A549 (cell line): ENCODE measurements at regions not wholly inside any gene's neighbourhood (a gene's known extent, or its start where the extent isn't known, plus 50 kb on each side); places are given as distances from the start of the nearest gene placed in this dataset.
A peak's percentile ranks its signal among the peaks of the same experiment; 100 is the strongest.

Experiments
- ATAC-seq, 2 experiments: fragments of 200-7000 bp in 1 of 2; fragments of >200 bp in 1 of 2; cut with Nextera tagmentation in 1 of 2; cut with Tn5 transposase in 1 of 2; 3 replicates each; pipeline versions ENCODE4 v1.8.0 to v1.9.1; 2018 to 2020; ENCODE audit warnings: mild to moderate bottlenecking in 1 of 2, moderate library complexity in 1 of 2
- CTCF ChIA-PET: fragments of 300-600 bp; sonication (Branson Sonifier 250); formaldehyde crosslinking; extraction: SDS; loops from one replicate; lab custom pipeline; 2021; ENCODE audit warnings: antibody characterized with exemption, inconsistent platforms; lab: Yijun Ruan, JAX
- POLR2A ChIA-PET: fragments of 350-600 bp; formaldehyde crosslinking; extraction: SDS; loops from one replicate; lab custom pipeline; 2021; ENCODE audit warnings: antibody characterized with exemption, inconsistent platforms; lab: Yijun Ruan, JAX
- DNase-seq, 2 experiments: peaks; one replicate each; pipeline versions ENCODE4 v3.0.0 to v3.0.0-alpha.2; 2011 to 2016; ENCODE audit warnings: low read depth in 1 of 2, low spot score in 1 of 2
- FAIRE-seq: peaks from 2 replicates; lab custom pipeline; 2011; peaks lifted over from hg19 to GRCh38; lab: Jason Lieb, UNC
- H3K27ac ChIP-seq, 2 experiments: fragments of >200 bp; sonication (Bioruptor Twin); formaldehyde crosslinking; 3 replicates each; pipeline ENCODE4 v1.5.1; 2016 to 2017
- H3K4me1 ChIP-seq: fragments of >200 bp; sonication (Bioruptor Twin); formaldehyde crosslinking; 3 replicates; pipeline ENCODE4 v1.6.1; 2016
- H3K4me2 ChIP-seq: fragments of >200 bp; sonication (Bioruptor Twin); formaldehyde crosslinking; 3 replicates; pipeline ENCODE4 v1.6.1; 2016
- H3K4me3 ChIP-seq: fragments of >200 bp; sonication (Bioruptor Twin); formaldehyde crosslinking; 3 replicates; pipeline ENCODE4 v1.5.1; 2016
- H3K9me3 ChIP-seq: fragments of >200 bp; sonication (Bioruptor Twin); formaldehyde crosslinking; 3 replicates; pipeline ENCODE4 v1.6.1; 2016
- CBX2 ChIP-seq: fragments of 200-600 bp; sonication (generic); IDR thresholded peaks from 2 replicates; pipeline ENCODE4 v1.6.1; 2016; ENCODE audit warnings: low read depth, mild to moderate bottlenecking, borderline replicate concordance
- CBX8 ChIP-seq: fragments of 200-600 bp; sonication (generic); IDR thresholded peaks from 2 replicates; pipeline ENCODE4 v1.6.1; 2016
- CEBPB ChIP-seq, 2 experiments: fragments of >200 bp in 1 of 2; sonication (Bioruptor Twin) in 1 of 2; formaldehyde crosslinking in 1 of 2; IDR thresholded peaks; 2 replicates each; pipeline ENCODE4 v1.6.1; 2012 to 2016
- CTCF ChIP-seq: fragments of >200 bp; sonication (Bioruptor Twin); formaldehyde crosslinking; IDR thresholded peaks from 3 replicates; pipeline ENCODE4 v1.5.1; 2016
- EHMT2 ChIP-seq: fragments of 200-600 bp; sonication (generic); IDR thresholded peaks from 2 replicates; pipeline ENCODE4 v1.6.1; 2016; ENCODE audit warnings: antibody characterized with exemption, low read depth, mild to moderate bottlenecking, moderate library complexity
- EP300 ChIP-seq, 2 experiments: fragments of >200 bp; sonication (Bioruptor Twin); formaldehyde crosslinking; IDR thresholded peaks; 2 replicates in 1 of 2; 3 replicates in 1 of 2; pipeline ENCODE4 v1.6.1; 2016 to 2017
- FOSB ChIP-seq: fragments of 250-450 bp; sonication (Bioruptor Pico); IDR thresholded peaks from 2 replicates; pipeline ENCODE4 v1.5.0; 2020; ENCODE audit warnings: mild to moderate bottlenecking, moderate library complexity
- GATA3 ChIP-seq: IDR thresholded peaks from 2 replicates; pipeline ENCODE4 v1.6.1; 2012; ENCODE audit warnings: borderline replicate concordance
- HDAC2 ChIP-seq: fragments of 200-600 bp; sonication (generic); IDR thresholded peaks from 2 replicates; pipeline ENCODE4 v1.6.1; 2016
- HES2 ChIP-seq: fragments of >200 bp; sonication (Bioruptor Twin); formaldehyde crosslinking; IDR thresholded peaks from 2 replicates; pipeline ENCODE4 v1.6.1; 2016
- HOXB13 ChIP-seq: fragments of 250-450 bp; sonication (Bioruptor Pico); IDR thresholded peaks from 2 replicates; pipeline ENCODE4 v1.5.0; 2020; ENCODE audit warnings: low read depth, mild to moderate bottlenecking, moderate library complexity
- JUN ChIP-seq, 2 experiments: fragments of >200 bp; sonication (Bioruptor Twin); formaldehyde crosslinking; IDR thresholded peaks; 2 replicates in 1 of 2; 3 replicates in 1 of 2; pipeline ENCODE4 v1.6.1; 2016 to 2017
- MAFK ChIP-seq: fragments of 450-650 bp; IDR thresholded peaks from 2 replicates; pipeline ENCODE4 v1.6.1; 2014; ENCODE audit not compliant: partially characterized antibody
- MAX ChIP-seq: IDR thresholded peaks from 2 replicates; pipeline ENCODE4 v1.6.1; 2012
- MYC ChIP-seq: IDR thresholded peaks from 2 replicates; pipeline ENCODE4 v1.6.1; 2012; ENCODE audit warnings: mild to moderate bottlenecking, inconsistent platforms, low read length, improper control_type of control experiment, borderline replicate concordance
- NFE2L2 ChIP-seq: fragments of 150-350 bp; conservative IDR thresholded peaks from 2 replicates; pipeline ENCODE4 v1.6.1; 2014; ENCODE audit warnings: low read length
- NPAS2 ChIP-seq: fragments of 250-450 bp; sonication (Bioruptor Pico); IDR thresholded peaks from 2 replicates; pipeline ENCODE4 v1.8.0; 2022; ENCODE audit warnings: mild to moderate bottlenecking, moderate library complexity, borderline replicate concordance
- NR3C1 ChIP-seq: fragments of >200 bp; sonication (Bioruptor Twin); formaldehyde crosslinking; IDR thresholded peaks from 3 replicates; pipeline ENCODE4 v1.6.1; 2017
- PHF8 ChIP-seq: fragments of 200-600 bp; sonication (generic); IDR thresholded peaks from 2 replicates; pipeline ENCODE4 v1.6.1; 2016; ENCODE audit warnings: low read depth, mild to moderate bottlenecking, antibody characterized with exemption, moderate library complexity, borderline replicate concordance
- POLR2AphosphoS2 ChIP-seq: conservative IDR thresholded peaks from 2 replicates; pipeline ENCODE4 v1.6.1; 2012; ENCODE audit warnings: low read length, improper control_type of control experiment, inconsistent platforms
- RAD21 ChIP-seq, 2 experiments: fragments of >200 bp in 1 of 2; sonication (Bioruptor Twin) in 1 of 2; formaldehyde crosslinking in 1 of 2; IDR thresholded peaks in 1 of 2; conservative IDR thresholded peaks in 1 of 2; 2 replicates in 1 of 2; 3 replicates in 1 of 2; pipeline ENCODE4 v1.6.1; 2012 to 2018; ENCODE audit warnings: inconsistent platforms in 1 of 2
- RARB ChIP-seq: fragments of 250-450 bp; sonication (Bioruptor Pico); IDR thresholded peaks from 2 replicates; pipeline ENCODE4 v1.8.0; 2021; ENCODE audit warnings: mild to moderate bottlenecking, moderate library complexity
- RCOR1 ChIP-seq: fragments of 150-350 bp; IDR thresholded peaks from 2 replicates; pipeline ENCODE4 v1.6.1; 2014; ENCODE audit warnings: antibody characterized with exemption, low read length, low read depth
- TFCP2L1 ChIP-seq: fragments of 250-450 bp; sonication (Bioruptor Pico); IDR thresholded peaks from 2 replicates; pipeline ENCODE4 v1.5.0; 2021; ENCODE audit warnings: mild to moderate bottlenecking
- ZC3H11A ChIP-seq: fragments of 450-650 bp; IDR thresholded peaks from 2 replicates; pipeline ENCODE4 v1.6.1; 2014; ENCODE audit warnings: antibody characterized with exemption, mild to moderate bottlenecking
- WGBS: methylation state at CpG from one replicate; pipeline ENCODE4 v1.1.6; 2017; ENCODE audit errors: missing lambda C conversion rate; 5-methylcytosine and 5-hydroxymethylcytosine counted together

GRCh38 chr6:9398071-9398766 lies 962.9 kb upstream of the SLC35B3 start:
- Histone ChIP-seq H3K27ac (no peak overlapping the region), H3K4me2 (no peak overlapping the region), H3K9me3 (no peaks in the 10 kb centered on the region), H3K4me1 (peaks cover 6% of the 10 kb centered on the region; the same call in 2 of the 3 replicates), H3K4me3 (no peak overlapping the region)
- ChIA-PET CTCF (interaction anchor here (1.1 kb wide), 1 partner anchor 11 kb away, joined by 3 read pairs; no protein-coding TSS in a partner anchor), POLR2A (no interaction called here)
- TF ChIP-seq HES2 = no peak
- TF ChIP-seq EHMT2 = no peak
- TF ChIP-seq MAFK = no peak
- TF ChIP-seq NFE2L2 = no peak
- no peak for TF ChIP-seq RCOR1
- no peak for TF ChIP-seq HOXB13
- no peak for TF ChIP-seq ZC3H11A
- no peak for TF ChIP-seq RAD21 (conservative IDR thresholded peaks at IDR 0.05 in 1 of 2, IDR thresholded peaks at IDR 0.05 in 1 of 2)
- no peak for TF ChIP-seq NR3C1
- no peak for TF ChIP-seq CBX2
- no peak for TF ChIP-seq MYC
- no peak for TF ChIP-seq FOSB (CRISPR knock-in tag)
- FAIRE-seq (no peak), ATAC-seq (no peak), DNase-seq (peak in 1 of 2 experiments; percentile 5)
- WGBS = 61% methylated on average over 14 of the region's 15 CpGs

- FAIRE-seq (no peak), DNase-seq (no peak), ATAC-seq (no peak)
- Histone ChIP-seq H3K4me3 (no peak overlapping the region), H3K27ac (no peak overlapping the region), H3K4me2 (no peak overlapping the region), H3K4me1 (no peaks in the 10 kb centered on the region), H3K9me3 (no peaks in the 10 kb centered on the region)
- WGBS = 63% methylated on average over 2 of the region's 2 CpGs
- TF ChIP-seq MAFK = peak; percentile 33
- no peak for TF ChIP-seq MAX
- POLR2A ChIA-PET = no interaction called here
- CTCF ChIA-PET = no interaction called here
These were observed 953.3 kb upstream of the SLC35B3 start for GRCh38 chr6:9388596-9388995.

GRCh38 chr6:9380568-9380967 lies 945.2 kb upstream of the SLC35B3 start:
- no peaks in the 10 kb centered on the region for H3K4me1 ChIP-seq
- ChIA-PET POLR2A (no interaction called here), CTCF (interaction anchor here (0.7 kb wide), 1 partner anchor 54 kb away, joined by 3 read pairs; no protein-coding TSS in a partner anchor)
- WGBS = 17% methylated on average over 2 of the region's 2 CpGs
- no peak overlapping the region for H3K4me3 ChIP-seq
- H3K27ac ChIP-seq = no peak overlapping the region
- TF ChIP-seq PHF8 (no peak), RARB (no peak), CTCF (no peak), NPAS2 (CRISPR knock-in tag) (no peak), POLR2AphosphoS2 (no peak), HDAC2 (no peak), CBX8 (no peak), EP300 (IDR thresholded peaks at IDR 0.05) (no peak), HES2 (no peak), MYC (no peak), JUN (IDR thresholded peaks at IDR 0.05) (no peak), CEBPB (IDR thresholded peaks at IDR 0.05) (no peak), TFCP2L1 (CRISPR knock-in tag) (no peak), RAD21 (conservative IDR thresholded peaks at IDR 0.05 in 1 of 2, IDR thresholded peaks at IDR 0.05 in 1 of 2) (no peak), GATA3 (no peak)
- ATAC-seq = no peak
- no peaks in the 10 kb centered on the region for H3K9me3 ChIP-seq
- no peak for DNase-seq
- no peak overlapping the region for H3K4me2 ChIP-seq
- FAIRE-seq = no peak
